ENCODE measurements at regions not wholly inside any gene's neighbourhood (a gene's known extent, or its start where the extent isn't known, plus 50 kb on each side); places are given as distances from the start of the nearest gene placed in this dataset.
A peak's percentile ranks its signal among the peaks of the same experiment; 100 is the strongest.

DNA sequence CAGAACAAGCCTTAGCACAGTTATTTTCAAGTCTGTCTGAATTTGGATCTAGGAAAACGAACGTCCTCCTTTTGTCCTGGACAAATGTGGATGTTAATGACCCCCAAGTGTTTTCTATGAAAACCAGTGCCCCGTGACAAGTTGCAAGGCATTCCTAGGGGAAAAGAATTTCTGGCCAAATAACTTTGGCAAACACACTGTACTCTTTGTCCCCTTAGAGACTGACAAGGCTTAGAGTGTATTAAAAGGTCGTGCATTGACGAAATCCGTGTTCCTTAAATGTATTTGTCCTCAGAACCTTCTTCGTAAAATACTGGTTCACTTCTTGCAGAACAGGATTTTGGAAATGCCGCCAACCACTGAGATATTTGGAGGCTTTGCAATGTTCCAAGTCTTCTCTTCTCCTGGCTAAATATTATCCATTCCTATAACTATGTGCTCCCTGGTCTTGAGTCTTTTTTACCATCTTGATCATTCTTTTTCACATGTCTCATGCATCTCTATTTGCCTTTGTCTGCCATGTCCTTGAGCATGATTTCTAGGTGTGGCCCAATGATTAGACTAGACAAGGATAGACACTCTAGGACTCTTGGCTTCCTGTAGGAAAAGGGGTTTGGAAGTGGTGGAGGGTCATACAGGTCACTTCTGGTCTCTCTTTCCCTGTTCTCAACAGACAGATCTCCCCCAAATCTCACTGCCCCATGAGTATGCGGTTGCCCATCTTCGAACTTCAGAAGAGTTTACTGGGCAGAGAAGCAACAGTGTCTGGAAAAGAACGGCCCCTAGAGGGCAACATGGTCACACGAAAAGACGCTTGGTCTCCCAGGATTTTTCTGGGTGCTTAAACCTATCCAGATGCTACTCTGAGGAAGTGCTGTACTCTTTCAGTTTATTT, 117.5 kb downstream of the EDEM1 start:
- H3K36me3 ChIP-seq (ENCODE audit: control insufficient read depth in 2 of 3, insufficient read depth in 3 of 3, low read length in 3 of 3): no peaks in the 10 kb centered on the region
- DNase-seq: peak in 4 of 5 donors; percentile 65 to 82 (median 71)
- no peaks in the 10 kb centered on the region for H3K9me3 ChIP-seq (ENCODE audit: control insufficient read depth in 2 of 3, insufficient read depth in 1 of 3, low read length in 3 of 3)
- TF ChIP-seq, protein P1, sequence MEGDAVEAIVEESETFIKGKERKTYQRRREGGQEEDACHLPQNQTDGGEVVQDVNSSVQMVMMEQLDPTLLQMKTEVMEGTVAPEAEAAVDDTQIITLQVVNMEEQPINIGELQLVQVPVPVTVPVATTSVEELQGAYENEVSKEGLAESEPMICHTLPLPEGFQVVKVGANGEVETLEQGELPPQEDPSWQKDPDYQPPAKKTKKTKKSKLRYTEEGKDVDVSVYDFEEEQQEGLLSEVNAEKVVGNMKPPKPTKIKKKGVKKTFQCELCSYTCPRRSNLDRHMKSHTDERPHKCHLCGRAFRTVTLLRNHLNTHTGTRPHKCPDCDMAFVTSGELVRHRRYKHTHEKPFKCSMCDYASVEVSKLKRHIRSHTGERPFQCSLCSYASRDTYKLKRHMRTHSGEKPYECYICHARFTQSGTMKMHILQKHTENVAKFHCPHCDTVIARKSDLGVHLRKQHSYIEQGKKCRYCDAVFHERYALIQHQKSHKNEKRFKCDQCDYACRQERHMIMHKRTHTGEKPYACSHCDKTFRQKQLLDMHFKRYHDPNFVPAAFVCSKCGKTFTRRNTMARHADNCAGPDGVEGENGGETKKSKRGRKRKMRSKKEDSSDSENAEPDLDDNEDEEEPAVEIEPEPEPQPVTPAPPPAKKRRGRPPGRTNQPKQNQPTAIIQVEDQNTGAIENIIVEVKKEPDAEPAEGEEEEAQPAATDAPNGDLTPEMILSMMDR (IDR thresholded peaks at IDR 0.05; ENCODE audit: borderline replicate concordance, extremely low read depth, insufficient read depth): peak; percentile 49
- H3K9ac ChIP-seq (ENCODE audit: low read length in 3 of 3): no peak overlapping the region
- intact Hi-C loops (cut with DNase I): no loop called here
- H3K4me1 ChIP-seq (ENCODE audit: control insufficient read depth in 2 of 3, insufficient read depth in 2 of 3, low read depth in 1 of 3, low read length in 3 of 3): peaks cover 0 to 9% (median 0%) of the 10 kb centered on the region in 3 donors
- H3K27me3 ChIP-seq (ENCODE audit: control insufficient read depth, insufficient read depth, low read length): no peaks in the 10 kb centered on the region
- H3K4me3 ChIP-seq (ENCODE audit: low read length in 3 of 3): no peak overlapping the region
- FAIRE-seq: no peak
- peak overlapping the region in 1 of 2 donors; percentile 9 for H3K27ac ChIP-seq (ENCODE audit: low read depth in 2 of 2, low read length in 2 of 2)

DNA sequence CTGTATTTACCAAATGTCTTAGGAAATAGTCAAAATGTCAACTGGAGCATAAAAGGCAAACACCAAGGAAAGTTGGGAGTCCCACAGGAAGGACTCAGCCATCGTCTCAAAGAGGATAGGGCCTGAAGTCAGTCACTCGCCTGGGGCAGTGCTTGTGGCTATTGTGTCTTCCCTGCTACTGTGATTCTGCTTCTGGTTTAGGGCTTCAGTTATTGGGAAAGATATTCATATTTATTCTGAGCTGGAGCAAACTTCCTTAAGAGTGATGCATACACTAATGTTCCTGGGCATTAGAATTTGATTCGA, 118.1 kb downstream of the EDEM1 start:
- H3K27ac ChIP-seq (ENCODE audit: low read depth in 2 of 2, low read length in 2 of 2): no peak overlapping the region
- FAIRE-seq (no peak), DNase-seq (no peak)
- no peaks in the 10 kb centered on the region for H3K36me3 ChIP-seq (ENCODE audit: control insufficient read depth in 2 of 3, insufficient read depth in 3 of 3, low read length in 3 of 3)
- peaks cover 0 to 9% (median 0%) of the 10 kb centered on the region in 3 donors for H3K4me1 ChIP-seq (ENCODE audit: control insufficient read depth in 2 of 3, insufficient read depth in 2 of 3, low read depth in 1 of 3, low read length in 3 of 3)
- no peaks in the 10 kb centered on the region for H3K27me3 ChIP-seq (ENCODE audit: control insufficient read depth, insufficient read depth, low read length)
- H3K4me3 ChIP-seq (ENCODE audit: low read length in 3 of 3): no peak overlapping the region
- no peaks in the 10 kb centered on the region for H3K9me3 ChIP-seq (ENCODE audit: control insufficient read depth in 2 of 3, insufficient read depth in 1 of 3, low read length in 3 of 3)
- intact Hi-C loops (cut with DNase I): no loop called here
- no peak overlapping the region for H3K9ac ChIP-seq (ENCODE audit: low read length in 3 of 3)
- TF ChIP-seq, protein P1 (IDR thresholded peaks at IDR 0.05; ENCODE audit: borderline replicate concordance, extremely low read depth, insufficient read depth): no peak

DNA sequence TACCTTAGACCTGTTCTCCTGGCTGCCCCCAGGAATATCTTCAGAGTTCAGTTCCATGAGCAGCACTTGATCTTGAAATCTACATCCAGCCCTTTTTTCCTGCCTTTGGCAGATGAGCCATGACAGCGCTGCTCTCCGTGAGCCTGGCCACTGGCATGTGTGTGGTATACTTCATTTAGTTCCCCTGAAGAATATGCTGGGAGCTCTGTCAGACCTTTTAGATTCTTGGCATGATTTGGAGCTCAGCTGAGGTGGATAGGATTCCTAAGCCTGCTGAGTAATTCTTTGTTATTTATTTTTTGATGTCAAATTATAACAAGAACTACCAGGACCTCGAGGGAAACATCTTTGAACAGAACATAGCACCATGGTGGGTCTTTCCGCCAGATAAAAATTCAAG, 121.7 kb downstream of the EDEM1 start:
- no peak for DNase-seq
- TF ChIP-seq, protein P1 (IDR thresholded peaks at IDR 0.05; ENCODE audit: borderline replicate concordance, extremely low read depth, insufficient read depth): no peak
- Histone ChIP-seq H3K4me1 (ENCODE audit: control insufficient read depth in 2 of 3, insufficient read depth in 2 of 3, low read depth in 1 of 3, low read length in 3 of 3) (peaks cover 0 to 7% (median 0%) of the 10 kb centered on the region in 3 donors), H3K27me3 (ENCODE audit: control insufficient read depth, insufficient read depth, low read length) (no peaks in the 10 kb centered on the region), H3K9me3 (ENCODE audit: control insufficient read depth in 2 of 3, insufficient read depth in 1 of 3, low read length in 3 of 3) (no peaks in the 10 kb centered on the region), H3K27ac (ENCODE audit: low read depth in 2 of 2, low read length in 2 of 2) (no peak overlapping the region), H3K36me3 (ENCODE audit: control insufficient read depth in 2 of 3, insufficient read depth in 3 of 3, low read length in 3 of 3) (no peaks in the 10 kb centered on the region), H3K4me3 (ENCODE audit: low read length in 3 of 3) (no peak overlapping the region), H3K9ac (ENCODE audit: low read length in 3 of 3) (no peak overlapping the region)
- intact Hi-C loops (cut with DNase I): no loop called here
- FAIRE-seq: no peak

All from kidney (tissue), 13 donors.